ENCODE measurements at regions not wholly inside any gene's neighbourhood (a gene's known extent, or its start where the extent isn't known, plus 50 kb on each side); places are given as distances from the start of the nearest gene placed in this dataset.

DNA sequence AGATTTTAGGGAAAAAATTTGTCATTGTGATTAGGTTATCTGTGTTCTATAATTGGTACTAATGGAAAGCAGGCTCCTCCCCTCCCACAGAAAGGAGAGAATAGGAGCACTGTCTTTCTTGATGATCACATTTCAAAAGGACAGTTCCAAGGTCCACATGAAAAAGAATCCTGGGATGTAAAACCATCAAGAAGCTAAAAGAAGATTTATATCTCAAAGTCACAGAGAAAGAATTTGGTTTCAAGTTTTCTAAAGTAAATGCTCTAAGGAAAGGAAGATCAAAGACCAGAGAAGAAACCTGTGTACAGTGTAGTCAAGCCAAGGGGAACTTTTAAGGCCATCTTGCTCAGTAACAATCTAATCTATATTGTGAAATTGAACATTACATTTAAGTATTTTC lies 652.7 kb upstream of the HS3ST5 start:
- TF ChIP-seq, protein P1, sequence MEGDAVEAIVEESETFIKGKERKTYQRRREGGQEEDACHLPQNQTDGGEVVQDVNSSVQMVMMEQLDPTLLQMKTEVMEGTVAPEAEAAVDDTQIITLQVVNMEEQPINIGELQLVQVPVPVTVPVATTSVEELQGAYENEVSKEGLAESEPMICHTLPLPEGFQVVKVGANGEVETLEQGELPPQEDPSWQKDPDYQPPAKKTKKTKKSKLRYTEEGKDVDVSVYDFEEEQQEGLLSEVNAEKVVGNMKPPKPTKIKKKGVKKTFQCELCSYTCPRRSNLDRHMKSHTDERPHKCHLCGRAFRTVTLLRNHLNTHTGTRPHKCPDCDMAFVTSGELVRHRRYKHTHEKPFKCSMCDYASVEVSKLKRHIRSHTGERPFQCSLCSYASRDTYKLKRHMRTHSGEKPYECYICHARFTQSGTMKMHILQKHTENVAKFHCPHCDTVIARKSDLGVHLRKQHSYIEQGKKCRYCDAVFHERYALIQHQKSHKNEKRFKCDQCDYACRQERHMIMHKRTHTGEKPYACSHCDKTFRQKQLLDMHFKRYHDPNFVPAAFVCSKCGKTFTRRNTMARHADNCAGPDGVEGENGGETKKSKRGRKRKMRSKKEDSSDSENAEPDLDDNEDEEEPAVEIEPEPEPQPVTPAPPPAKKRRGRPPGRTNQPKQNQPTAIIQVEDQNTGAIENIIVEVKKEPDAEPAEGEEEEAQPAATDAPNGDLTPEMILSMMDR (IDR thresholded peaks at IDR 0.05; ENCODE audit: low read depth, low read length, missing control alignments) = no peak
- no peak for DNase-seq (ENCODE audit: extremely low read depth, low read depth)
- no peak overlapping the region for H3K4me3 ChIP-seq (replicated peaks; ENCODE audit: low read depth, low read length)

DNA sequence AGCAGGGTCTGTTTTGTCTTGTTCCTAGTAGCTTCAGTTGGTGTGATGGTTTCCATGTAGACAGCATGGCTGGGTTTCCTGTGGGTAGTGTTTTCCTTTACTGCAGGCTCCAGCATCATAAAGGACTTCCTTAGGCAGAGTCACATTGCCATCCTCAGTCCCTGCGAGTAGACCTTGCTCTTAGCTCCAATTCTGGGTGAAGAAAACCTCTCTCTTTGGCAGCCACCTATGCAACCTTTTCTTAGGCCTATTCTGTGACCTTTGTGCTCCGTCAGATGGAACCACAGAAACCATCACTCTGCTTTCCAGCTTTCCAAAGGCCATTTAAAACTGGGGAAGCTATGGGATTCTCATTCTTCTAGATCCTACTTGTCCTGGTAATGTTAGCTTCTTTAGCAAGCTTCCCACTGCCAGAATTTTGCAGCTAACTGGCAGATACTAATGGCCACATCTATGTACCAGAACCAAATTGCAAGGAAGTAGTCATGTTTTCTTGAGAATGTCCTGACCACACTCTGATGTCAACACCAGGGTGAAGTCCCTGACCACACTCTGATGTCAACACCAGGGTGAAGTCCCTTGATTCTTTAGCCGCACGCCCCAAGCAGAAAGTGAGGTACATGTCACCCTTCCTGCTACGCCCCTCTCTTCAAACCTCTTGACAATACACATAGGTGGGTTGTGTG lies 646.6 kb upstream of the HS3ST5 start:
- TF ChIP-seq, protein P1 (IDR thresholded peaks at IDR 0.05; ENCODE audit: low read depth, low read length, missing control alignments) = no peak
- no peak overlapping the region for H3K4me3 ChIP-seq (replicated peaks; ENCODE audit: low read depth, low read length)
- DNase-seq (ENCODE audit: extremely low read depth, low read depth) = no peak

DNA sequence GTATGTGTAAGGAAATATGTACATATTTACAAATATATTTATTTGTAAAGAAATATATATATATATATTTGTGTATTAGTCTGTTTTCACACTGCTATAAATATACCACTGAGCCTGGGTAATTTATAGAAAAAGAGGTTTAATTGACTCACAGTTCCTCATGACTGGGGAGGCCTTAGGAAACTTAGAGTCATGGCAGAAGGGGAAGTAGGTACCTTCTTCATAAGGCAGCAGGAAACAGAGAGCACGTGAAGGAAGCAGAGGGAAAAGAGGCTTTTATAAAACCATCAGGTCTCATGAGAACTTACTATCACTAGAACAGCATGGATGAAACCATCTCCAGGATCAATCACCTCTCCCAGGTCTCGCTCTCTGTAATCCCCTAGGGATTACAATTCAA lies 644.5 kb upstream of the HS3ST5 start:
- no peak overlapping the region for H3K4me3 ChIP-seq (replicated peaks; ENCODE audit: low read depth, low read length)
- TF ChIP-seq, protein P1 (IDR thresholded peaks at IDR 0.05; ENCODE audit: low read depth, low read length, missing control alignments) = no peak
- no peak for DNase-seq (ENCODE audit: extremely low read depth, low read depth)

DNA sequence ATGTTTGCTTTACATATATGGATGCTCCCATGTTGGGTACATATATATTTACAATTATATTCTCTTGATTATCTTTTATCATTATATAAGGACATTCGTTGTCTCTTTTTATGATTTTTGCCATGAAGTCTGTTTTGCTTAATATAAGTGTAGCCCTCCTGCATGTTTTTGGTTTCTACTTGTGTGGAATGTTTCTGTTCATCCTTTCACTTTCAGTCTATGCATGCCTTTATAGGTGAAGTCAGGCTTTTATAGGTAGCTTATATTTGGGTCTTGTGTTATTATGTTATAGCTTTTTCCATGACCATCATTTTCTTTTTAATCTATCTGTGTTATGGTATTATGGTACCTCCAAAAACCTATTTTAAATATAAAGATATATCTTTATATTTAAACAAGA lies 612.5 kb upstream of the HS3ST5 start:
- no peak overlapping the region for H3K4me3 ChIP-seq (replicated peaks; ENCODE audit: low read depth, low read length)
- no peak for DNase-seq (ENCODE audit: extremely low read depth, low read depth)
- TF ChIP-seq, protein P1 (IDR thresholded peaks at IDR 0.05; ENCODE audit: low read depth, low read length, missing control alignments) = no peak

DNA sequence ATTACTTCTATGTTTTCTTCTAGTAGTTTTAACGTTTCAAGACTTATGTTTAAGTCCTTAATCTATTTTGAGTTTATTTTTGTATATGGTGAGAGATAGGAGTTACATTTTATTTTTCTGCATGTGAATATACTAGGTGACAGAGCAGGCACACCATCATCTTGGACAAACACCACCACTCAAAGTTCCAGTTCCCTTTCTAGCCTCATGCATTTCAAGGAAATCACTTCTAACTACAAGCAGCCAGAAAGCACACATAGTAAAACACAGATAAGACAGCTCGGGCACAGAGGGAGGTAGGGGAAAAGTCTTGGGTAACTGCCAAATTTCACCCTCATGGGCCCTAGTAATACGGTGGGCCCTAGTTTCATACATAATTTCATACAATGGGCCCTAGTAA lies 609.4 kb upstream of the HS3ST5 start:
- DNase-seq (ENCODE audit: extremely low read depth, low read depth) = no peak
- H3K4me3 ChIP-seq (replicated peaks; ENCODE audit: low read depth, low read length) = no peak overlapping the region
- TF ChIP-seq, protein P1 (IDR thresholded peaks at IDR 0.05; ENCODE audit: low read depth, low read length, missing control alignments) = no peak

DNA sequence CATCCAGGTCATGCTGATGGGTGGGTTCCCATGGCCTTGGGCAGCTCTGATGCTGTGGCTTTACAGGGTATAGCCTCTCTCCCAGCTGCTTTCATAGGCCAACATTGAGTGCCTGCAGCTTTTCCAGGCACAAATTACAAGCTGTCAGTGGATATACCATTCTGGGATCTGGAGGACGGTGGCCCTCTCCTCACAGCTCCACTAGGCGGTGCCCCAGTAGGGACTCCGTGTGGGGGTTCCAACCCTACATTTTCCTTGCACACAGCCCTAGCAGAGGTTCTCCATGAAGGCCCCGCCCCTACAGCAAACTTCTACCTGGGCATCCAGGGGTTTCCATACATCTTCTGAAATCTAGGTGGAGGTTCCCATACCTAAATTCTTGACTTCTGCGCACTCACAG lies 602.6 kb upstream of the HS3ST5 start:
- TF ChIP-seq, protein P1 (IDR thresholded peaks at IDR 0.05; ENCODE audit: low read depth, low read length, missing control alignments) = no peak
- no peak for DNase-seq (ENCODE audit: extremely low read depth, low read depth)

DNA sequence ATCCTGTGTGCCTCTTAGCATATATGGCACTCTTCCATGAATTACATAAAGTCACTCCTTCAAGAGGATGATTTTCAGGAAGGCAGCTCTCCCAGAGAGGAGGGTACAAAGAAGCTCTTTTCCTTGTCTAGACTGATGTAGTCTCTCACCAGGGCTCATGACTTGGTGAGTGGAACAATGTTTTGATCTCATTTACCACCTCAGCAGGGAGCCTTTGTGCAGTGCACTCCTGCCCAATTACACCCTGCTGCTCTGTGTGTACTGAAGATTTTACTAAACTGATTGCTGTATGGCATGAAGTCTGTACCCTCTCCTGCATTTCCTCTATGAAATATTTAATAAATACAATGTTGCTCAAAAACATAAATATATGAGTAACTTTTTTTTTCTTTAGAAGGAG lies 598.3 kb upstream of the HS3ST5 start:
- TF ChIP-seq, protein P1 (IDR thresholded peaks at IDR 0.05; ENCODE audit: low read depth, low read length, missing control alignments) = no peak
- no peak overlapping the region for H3K4me3 ChIP-seq (replicated peaks; ENCODE audit: low read depth, low read length)
- no peak for DNase-seq (ENCODE audit: extremely low read depth, low read depth)

More for the DNA sequence above, 602.6 kb upstream of the HS3ST5 start:
- no peak overlapping the region for H3K4me3 ChIP-seq (replicated peaks; ENCODE audit: low read depth, low read length)

Measured in HFF-Myc (cell line).